Stomach (tissue), 4 donors: ENCODE measurements at regions not wholly inside any gene's neighbourhood (a gene's known extent, or its start where the extent isn't known, plus 50 kb on each side); places are given as distances from the start of the nearest gene placed in this dataset.

Source experiments
- EP300 ChIP-seq: sonication (generic); formaldehyde crosslinking; IDR thresholded peaks from one replicate; pipeline ENCODE4 v1.6.1; 2017; ENCODE audit warnings: antibody characterized with exemption
- POLR2A ChIP-seq, 4 donors: fragments of 450-650 bp; IDR thresholded peaks; one replicate each; pipeline ENCODE4 v1.6.1; 2016; ENCODE audit warnings: antibody characterized with exemption in 4 of 4, control low read depth in 2 of 4, mild to moderate bottlenecking in 1 of 4, moderate library complexity in 1 of 4
- POLR2AphosphoS5 ChIP-seq, 3 donors: sonication (generic); formaldehyde crosslinking; IDR thresholded peaks; one replicate each; pipeline ENCODE4 v1.6.1; 2016; ENCODE audit warnings: antibody characterized with exemption in 3 of 3
- TF ChIP-seq, protein P1 (sequence below), 7 experiments: fragments of 450-650 bp in 4 of 7; fragments of 200-600 bp in 3 of 7; sonication (generic) in 3 of 7; IDR thresholded peaks; one replicate each; pipeline ENCODE4 v1.5.1; 2016 to 2019; ENCODE audit warnings: antibody characterized with exemption in 7 of 7, control low read depth in 2 of 7, mild to moderate bottlenecking in 1 of 7

DNA sequence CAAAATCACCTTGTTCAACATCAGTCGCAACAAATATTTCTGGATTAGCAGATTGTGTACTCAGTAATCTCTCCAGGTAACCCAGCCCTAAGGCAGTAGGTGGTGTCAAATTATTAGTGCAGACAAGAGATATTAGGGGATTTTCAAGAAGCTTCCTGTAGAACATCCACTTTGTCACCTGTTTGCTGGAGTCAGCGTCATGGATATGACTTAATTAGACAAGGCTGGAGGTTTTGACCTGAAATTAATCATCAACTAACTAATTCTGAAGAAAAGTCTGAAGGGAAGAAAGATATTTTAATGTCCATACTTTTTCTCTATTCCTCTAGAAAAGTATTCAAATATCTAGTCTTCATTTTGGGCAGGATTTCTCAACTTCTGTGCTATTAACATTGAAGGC is 91.4 kb upstream of the CCDC112 start:
- TF ChIP-seq, protein P1, sequence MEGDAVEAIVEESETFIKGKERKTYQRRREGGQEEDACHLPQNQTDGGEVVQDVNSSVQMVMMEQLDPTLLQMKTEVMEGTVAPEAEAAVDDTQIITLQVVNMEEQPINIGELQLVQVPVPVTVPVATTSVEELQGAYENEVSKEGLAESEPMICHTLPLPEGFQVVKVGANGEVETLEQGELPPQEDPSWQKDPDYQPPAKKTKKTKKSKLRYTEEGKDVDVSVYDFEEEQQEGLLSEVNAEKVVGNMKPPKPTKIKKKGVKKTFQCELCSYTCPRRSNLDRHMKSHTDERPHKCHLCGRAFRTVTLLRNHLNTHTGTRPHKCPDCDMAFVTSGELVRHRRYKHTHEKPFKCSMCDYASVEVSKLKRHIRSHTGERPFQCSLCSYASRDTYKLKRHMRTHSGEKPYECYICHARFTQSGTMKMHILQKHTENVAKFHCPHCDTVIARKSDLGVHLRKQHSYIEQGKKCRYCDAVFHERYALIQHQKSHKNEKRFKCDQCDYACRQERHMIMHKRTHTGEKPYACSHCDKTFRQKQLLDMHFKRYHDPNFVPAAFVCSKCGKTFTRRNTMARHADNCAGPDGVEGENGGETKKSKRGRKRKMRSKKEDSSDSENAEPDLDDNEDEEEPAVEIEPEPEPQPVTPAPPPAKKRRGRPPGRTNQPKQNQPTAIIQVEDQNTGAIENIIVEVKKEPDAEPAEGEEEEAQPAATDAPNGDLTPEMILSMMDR (IDR thresholded peaks at IDR 0.05) = no peak
- no peak for TF ChIP-seq POLR2A (IDR thresholded peaks at IDR 0.05)
- TF ChIP-seq POLR2AphosphoS5 (IDR thresholded peaks at IDR 0.05) = no peak
- no peak for TF ChIP-seq EP300
